Amygdala (tissue), 56 donors: ENCODE measurements at regions not wholly inside any gene's neighbourhood (a gene's known extent, or its start where the extent isn't known, plus 50 kb on each side); places are given as distances from the start of the nearest gene placed in this dataset.

Experiments
- DNase-seq, 56 donors: peaks; one replicate each; lab custom pipeline; 2025; lab: John Stamatoyannopoulos, UW

GRCh38 chr4:177681902-177682301 is 239.7 kb upstream of the AGA start:
- DNase-seq, result no peak

GRCh38 chr4:177687117-177687516 is 244.9 kb upstream of the AGA start:
- DNase-seq, result no peak

- DNase-seq, result no peak
Measured at GRCh38 chr4:177692907-177693306, 250.7 kb upstream of the AGA start.

GRCh38 chr4:177696438-177696966 is 254.3 kb upstream of the AGA start:
- no peak for DNase-seq

GRCh38 chr4:177699365-177700213 is 257.4 kb upstream of the AGA start:
- no peak for DNase-seq

- no peak for DNase-seq
Measured at GRCh38 chr4:177706916-177707315, 264.7 kb upstream of the AGA start.

GRCh38 chr4:177713454-177713853 is 271.2 kb upstream of the AGA start:
- no peak for DNase-seq

GRCh38 chr4:177717407-177717806 is 275.2 kb upstream of the AGA start:
- DNase-seq, result no peak

GRCh38 chr4:177718514-177718913 is 276.3 kb upstream of the AGA start:
- DNase-seq, result no peak

GRCh38 chr4:177726111-177726510 is 283.9 kb upstream of the AGA start:
- no peak for DNase-seq

- no peak for DNase-seq
Measured at GRCh38 chr4:177728361-177729152, 286.3 kb upstream of the AGA start.

- DNase-seq, result no peak
Measured at GRCh38 chr4:177729681-177730080, 287.4 kb upstream of the AGA start.

GRCh38 chr4:177737387-177737940 is 295.2 kb upstream of the AGA start:
- DNase-seq, result no peak

GRCh38 chr4:177740563-177740962 is 298.3 kb upstream of the AGA start:
- DNase-seq, result no peak

GRCh38 chr4:177759729-177760128 is 317.5 kb upstream of the AGA start:
- no peak for DNase-seq

GRCh38 chr4:177761692-177762091 is 319.5 kb upstream of the AGA start:
- DNase-seq, result peak in 1 of 56 donors; percentile 0

- no peak for DNase-seq
Measured at GRCh38 chr4:177769155-177769554, 326.9 kb upstream of the AGA start.

- DNase-seq, result no peak
Measured at GRCh38 chr4:177770776-177771175, 328.5 kb upstream of the AGA start.

GRCh38 chr4:177771645-177772044 is 329.4 kb upstream of the AGA start:
- DNase-seq, result no peak

GRCh38 chr4:177778623-177779022 is 336.4 kb upstream of the AGA start:
- DNase-seq, result no peak

GRCh38 chr4:177785000-177785399 is 342.8 kb upstream of the AGA start:
- DNase-seq, result no peak
